GM23338 (cell line): ENCODE measurements at regions not wholly inside any gene's neighbourhood (a gene's known extent, or its start where the extent isn't known, plus 50 kb on each side); places are given as distances from the start of the nearest gene placed in this dataset.

Source experiments
- ATAC-seq: fragments of 200-7000 bp; cut with Tn5 transposase; 3 replicates; pipeline ENCODE4 v1.9.1; 2020
- DNase-seq: peaks from one replicate; pipeline ENCODE4 v3.0.0-alpha.2; 2015; ENCODE audit warnings: low spot score
- H2AFZ ChIP-seq: fragments of 200-600 bp; sonication (generic); 2 replicates; pipeline ENCODE4 v1.8.0; 2016; ENCODE audit warnings: antibody characterized with exemption, mild to moderate bottlenecking, moderate library complexity
- H3F3A ChIP-seq: fragments of 200-600 bp; sonication (generic); replicated peaks from 2 replicates; pipeline ENCODE4 v1.8.0; 2017; ENCODE audit warnings: antibody characterized with exemption, mixed run types, low read depth
- H3K27ac ChIP-seq: fragments of 200-600 bp; sonication (generic); 2 replicates; pipeline ENCODE4 v1.6.1; 2016; ENCODE audit warnings: low read depth
- H3K27me3 ChIP-seq: fragments of 200-600 bp; sonication (generic); 2 replicates; pipeline ENCODE4 v1.8.0; 2016; ENCODE audit warnings: mild to moderate bottlenecking, mixed run types, moderate library complexity; ENCODE audit not compliant: insufficient read depth
- H3K36me3 ChIP-seq: fragments of 200-600 bp; sonication (generic); 2 replicates; pipeline ENCODE4 v1.8.0; 2016; ENCODE audit warnings: mild to moderate bottlenecking; ENCODE audit not compliant: insufficient read depth
- H3K4me1 ChIP-seq: fragments of 200-600 bp; sonication (generic); 2 replicates; pipeline ENCODE4 v1.8.0; 2016; ENCODE audit warnings: mild to moderate bottlenecking, moderate library complexity; ENCODE audit not compliant: insufficient read depth
- H3K4me2 ChIP-seq: fragments of 200-600 bp; sonication (generic); 2 replicates; pipeline ENCODE4 v1.7.1; 2017; ENCODE audit warnings: mixed run types
- H3K4me3 ChIP-seq: fragments of 200-600 bp; sonication (generic); 2 replicates; pipeline ENCODE4 v1.6.1; 2016; ENCODE audit warnings: mixed run types
- H3K79me2 ChIP-seq: fragments of 200-600 bp; sonication (generic); replicated peaks from 2 replicates; pipeline ENCODE4 v1.8.0; 2017; ENCODE audit warnings: mild to moderate bottlenecking; ENCODE audit not compliant: insufficient read depth
- H3K9me2 ChIP-seq: fragments of 200-600 bp; sonication (generic); 2 replicates; pipeline ENCODE4 v1.8.0; 2017; ENCODE audit not compliant: insufficient read depth
- H4K20me1 ChIP-seq: fragments of 200-600 bp; sonication (generic); replicated peaks from 2 replicates; pipeline ENCODE4 v1.8.0; 2017; ENCODE audit warnings: mild to moderate bottlenecking; ENCODE audit not compliant: insufficient read depth
- H3K27ac Mint-ChIP-seq: 2 replicates; pipeline ENCODE4 v1.8.0; 2020; ENCODE audit warnings: inconsistent platforms, mild to moderate bottlenecking, moderate library complexity, mixed read lengths
- H3K27me3 Mint-ChIP-seq: 3 replicates; pipeline ENCODE4 v1.8.0; 2022; ENCODE audit warnings: low read depth, mild to moderate bottlenecking, moderate library complexity, mixed read lengths, inconsistent platforms; ENCODE audit not compliant: insufficient read depth, poor library complexity
- H3K36me3 Mint-ChIP-seq: 3 replicates; pipeline ENCODE4 v1.8.0; 2021; ENCODE audit warnings: low read depth, mild to moderate bottlenecking, inconsistent platforms, moderate library complexity, mixed read lengths
- H3K4me1 Mint-ChIP-seq: 3 replicates; pipeline ENCODE4 v1.8.0; 2020; ENCODE audit warnings: mild to moderate bottlenecking, inconsistent platforms, mixed read lengths
- H3K4me3 Mint-ChIP-seq: 3 replicates; pipeline ENCODE4 v1.8.0; 2021; ENCODE audit warnings: moderate library complexity, mild to moderate bottlenecking, inconsistent platforms, mixed read lengths
- H3K9me3 Mint-ChIP-seq: 3 replicates; pipeline ENCODE4 v1.8.0; 2020; ENCODE audit warnings: moderate library complexity, mild to moderate bottlenecking, inconsistent platforms, mixed read lengths
- CREB1 ChIP-seq: fragments of 250-450 bp; sonication (Bioruptor Pico); IDR thresholded peaks from 2 replicates; pipeline ENCODE4 v1.5.0; 2020; ENCODE audit warnings: low read depth, mild to moderate bottlenecking, moderate library complexity
- ETS1 ChIP-seq: IDR thresholded peaks from 2 replicates; pipeline ENCODE4 v1.6.1; 2016; ENCODE audit warnings: antibody characterized with exemption
- EZH2 ChIP-seq: fragments of 200-600 bp; sonication (generic); IDR thresholded peaks from one replicate; pipeline ENCODE4 v1.8.0; 2017; ENCODE audit warnings: antibody characterized with exemption, mild to moderate bottlenecking, low read depth; ENCODE audit not compliant: unreplicated experiment
- EZH2phosphoT487 ChIP-seq: fragments of 200-600 bp; sonication (generic); IDR thresholded peaks from one replicate; pipeline ENCODE4 v1.8.1; 2018; ENCODE audit warnings: antibody characterized with exemption; ENCODE audit not compliant: unreplicated experiment
- JUNB ChIP-seq: IDR thresholded peaks from one replicate; pipeline ENCODE4 v1.6.1; 2016; ENCODE audit warnings: antibody characterized with exemption; ENCODE audit not compliant: unreplicated experiment
- NANOG ChIP-seq: IDR thresholded peaks from 2 replicates; pipeline ENCODE4 v1.6.1; 2016; ENCODE audit warnings: antibody characterized with exemption, borderline replicate concordance
- POLR2AphosphoS5 ChIP-seq: IDR thresholded peaks from 2 replicates; pipeline ENCODE4 v1.6.1; 2016; ENCODE audit warnings: antibody characterized with exemption, low read depth
- REST ChIP-seq: IDR thresholded peaks from one replicate; pipeline ENCODE4 v1.6.1; 2018; ENCODE audit warnings: antibody characterized with exemption; ENCODE audit not compliant: unreplicated experiment
- STAT1 ChIP-seq: IDR thresholded peaks from one replicate; pipeline ENCODE4 v1.6.1; 2016; ENCODE audit warnings: antibody characterized with exemption; ENCODE audit not compliant: unreplicated experiment
- ZNF114 ChIP-seq: fragments of 250-450 bp; sonication (Bioruptor Pico); IDR thresholded peaks from 2 replicates; pipeline ENCODE4 v1.5.0; 2020; ENCODE audit warnings: mild to moderate bottlenecking, moderate library complexity
- ZNF331 ChIP-seq: fragments of 250-450 bp; sonication (Bioruptor Pico); IDR thresholded peaks from 2 replicates; pipeline ENCODE4 v1.5.0; 2020; ENCODE audit warnings: low read depth, mild to moderate bottlenecking, moderate library complexity
- ZNF462 ChIP-seq: fragments of 250-450 bp; sonication (Bioruptor Pico); IDR thresholded peaks from 2 replicates; pipeline ENCODE4 v1.5.0; 2020; ENCODE audit warnings: mild to moderate bottlenecking, moderate library complexity
- TF ChIP-seq, protein P1 (sequence below), 2 experiments: fragments of 200-600 bp in 1 of 2; sonication (generic) in 1 of 2; conservative IDR thresholded peaks; 2 replicates each; pipeline versions ENCODE4 v1.5.1 to v1.6.1; 2016 to 2017; ENCODE audit warnings: antibody characterized with exemption in 2 of 2, low read depth in 2 of 2, mild to moderate bottlenecking in 2 of 2, moderate library complexity in 1 of 2

DNA sequence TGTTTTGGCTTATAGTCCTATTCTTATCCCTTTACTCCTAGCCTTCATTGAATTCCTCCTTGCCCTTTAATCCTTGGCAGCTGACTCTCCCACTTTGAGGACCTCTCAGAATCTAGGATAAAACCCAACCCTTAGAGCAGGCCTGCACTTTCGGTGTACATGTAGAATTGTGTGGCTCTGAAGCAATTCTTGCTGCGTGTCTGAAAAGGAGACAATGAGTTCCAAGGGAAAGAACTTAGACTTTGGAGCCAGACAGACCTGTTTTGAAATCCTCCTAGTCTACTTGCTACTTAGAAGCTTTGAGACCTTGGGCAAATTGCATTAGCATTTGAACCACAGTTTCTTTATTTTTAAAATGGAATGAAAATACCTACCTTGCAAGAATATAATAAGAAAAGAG is 175.2 kb downstream of the BEND2 start:
- Histone ChIP-seq H4K20me1 (no peaks in the 10 kb centered on the region), H3K4me2 (no peak overlapping the region), H3K27ac (no peak overlapping the region), H2AFZ (no peak overlapping the region), H3K9me2 (no peaks in the 10 kb centered on the region), H3K4me3 (no peak overlapping the region), H3K79me2 (no peaks in the 10 kb centered on the region), H3K4me1 (no peaks in the 10 kb centered on the region), H3K36me3 (no peaks in the 10 kb centered on the region), H3K27me3 (no peaks in the 10 kb centered on the region), H3F3A (no peaks in the 10 kb centered on the region)
- H3K27ac Mint-ChIP-seq: no peak overlapping the region
- no peak for TF ChIP-seq EZH2
- no peak for TF ChIP-seq STAT1
- TF ChIP-seq ZNF331 (CRISPR knock-in tag): no peak
- no peak for TF ChIP-seq ZNF114 (CRISPR knock-in tag)
- no peak for TF ChIP-seq EZH2phosphoT487
- TF ChIP-seq JUNB: no peak
- no peak for TF ChIP-seq NANOG
- TF ChIP-seq CREB1 (CRISPR knock-in tag): no peak
- no peak for TF ChIP-seq ETS1
- no peak for TF ChIP-seq POLR2AphosphoS5
- no peak for TF ChIP-seq ZNF462 (CRISPR knock-in tag)
- TF ChIP-seq, protein P1, sequence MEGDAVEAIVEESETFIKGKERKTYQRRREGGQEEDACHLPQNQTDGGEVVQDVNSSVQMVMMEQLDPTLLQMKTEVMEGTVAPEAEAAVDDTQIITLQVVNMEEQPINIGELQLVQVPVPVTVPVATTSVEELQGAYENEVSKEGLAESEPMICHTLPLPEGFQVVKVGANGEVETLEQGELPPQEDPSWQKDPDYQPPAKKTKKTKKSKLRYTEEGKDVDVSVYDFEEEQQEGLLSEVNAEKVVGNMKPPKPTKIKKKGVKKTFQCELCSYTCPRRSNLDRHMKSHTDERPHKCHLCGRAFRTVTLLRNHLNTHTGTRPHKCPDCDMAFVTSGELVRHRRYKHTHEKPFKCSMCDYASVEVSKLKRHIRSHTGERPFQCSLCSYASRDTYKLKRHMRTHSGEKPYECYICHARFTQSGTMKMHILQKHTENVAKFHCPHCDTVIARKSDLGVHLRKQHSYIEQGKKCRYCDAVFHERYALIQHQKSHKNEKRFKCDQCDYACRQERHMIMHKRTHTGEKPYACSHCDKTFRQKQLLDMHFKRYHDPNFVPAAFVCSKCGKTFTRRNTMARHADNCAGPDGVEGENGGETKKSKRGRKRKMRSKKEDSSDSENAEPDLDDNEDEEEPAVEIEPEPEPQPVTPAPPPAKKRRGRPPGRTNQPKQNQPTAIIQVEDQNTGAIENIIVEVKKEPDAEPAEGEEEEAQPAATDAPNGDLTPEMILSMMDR (conservative IDR thresholded peaks at IDR 0.05; ENCODE audit: low read depth in 2 of 2): no peak
- no peak for TF ChIP-seq REST
- H3K36me3 Mint-ChIP-seq: peaks cover 4% of the 10 kb centered on the region; the same call in 1 of the 3 replicates
- 0 out of 3 replicates have a peak, but pooled peaks cover under 1% of the 10 kb centered on the region for H3K9me3 Mint-ChIP-seq
- DNase-seq (no peak), ATAC-seq (no peak)
- no peak overlapping the region for H3K4me3 Mint-ChIP-seq
- peaks cover 3% of the 10 kb centered on the region; the same call in 2 of the 3 replicates for H3K4me1 Mint-ChIP-seq
- no peaks in the 10 kb centered on the region for H3K27me3 Mint-ChIP-seq
